ENCODE measurements at regions not wholly inside any gene's neighbourhood (a gene's known extent, or its start where the extent isn't known, plus 50 kb on each side); places are given as distances from the start of the nearest gene placed in this dataset.

DNA sequence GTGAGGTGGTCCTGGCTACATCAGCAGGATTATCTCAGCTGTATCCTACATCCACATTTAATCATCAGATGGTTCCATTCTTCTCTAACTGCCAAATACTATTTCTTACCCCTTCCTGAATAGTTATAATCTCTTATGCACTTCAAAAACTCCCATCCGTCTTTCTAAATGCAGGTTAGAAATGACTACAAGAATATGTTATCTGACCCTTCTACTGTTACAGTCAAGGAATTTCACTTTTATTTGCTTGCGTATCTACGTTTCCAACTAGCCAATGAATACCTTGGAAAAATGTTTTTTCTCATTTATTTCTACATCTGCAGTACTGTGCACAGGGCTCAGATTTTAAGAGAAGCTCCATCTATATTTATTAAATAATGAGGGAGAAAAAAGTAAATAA, 709.9 kb downstream of the KCNT2 start:
- Mint-ChIP-seq H3K27ac (no peak overlapping the region), H3K36me3 (no peaks in the 10 kb centered on the region), H3K4me3 (no peak overlapping the region), H3K27me3 (ENCODE audit: low read depth in 2 of 2) (no peaks in the 10 kb centered on the region), H3K9me3 (peaks cover 7 to 16% of the 10 kb centered on the region in 2 donors), H3K4me1 (no peaks in the 10 kb centered on the region)
- Histone ChIP-seq H3K4me3 (ENCODE audit: low read length) (no peak overlapping the region), H3K4me1 (ENCODE audit: control insufficient read depth, insufficient read depth, low read length) (no peaks in the 10 kb centered on the region), H3K36me3 (ENCODE audit: control insufficient read depth, insufficient read depth, low read length) (no peaks in the 10 kb centered on the region), H3K27me3 (ENCODE audit: control insufficient read depth, insufficient read depth, low read length) (no peaks in the 10 kb centered on the region), H3K27ac (ENCODE audit: low read length) (no peak overlapping the region), H3K9me3 (ENCODE audit: control insufficient read depth, insufficient read depth, low read length) (peaks cover 7% of the 10 kb centered on the region)
- TF ChIP-seq CTCF (IDR thresholded peaks at IDR 0.05), result no peak
- intact Hi-C loops (cut with micrococcal nuclease), result no loop called here
- 84% methylated on average over 3 of the region's 3 CpGs for WGBS (ENCODE audit: insufficient coverage)
- no peak for ATAC-seq
- no peak for DNase-seq

GRCh38 chr1:195897076-195897475, 711.2 kb downstream of the KCNT2 start:
- no peak for TF ChIP-seq CTCF (IDR thresholded peaks at IDR 0.05)
- no peak overlapping the region for H3K4me3 Mint-ChIP-seq
- no peaks in the 10 kb centered on the region for H3K4me1 Mint-ChIP-seq
- no peak overlapping the region for H3K27ac ChIP-seq (ENCODE audit: low read length)
- H3K27ac Mint-ChIP-seq, result no peak overlapping the region
- no peaks in the 10 kb centered on the region for H3K36me3 Mint-ChIP-seq
- no peaks in the 10 kb centered on the region for H3K4me1 ChIP-seq (ENCODE audit: control insufficient read depth, insufficient read depth, low read length)
- no peaks in the 10 kb centered on the region for H3K36me3 ChIP-seq (ENCODE audit: control insufficient read depth, insufficient read depth, low read length)
- H3K9me3 Mint-ChIP-seq, result peaks cover 7 to 16% of the 10 kb centered on the region in 2 donors
- 93% methylated on average over 6 of the region's 6 CpGs for WGBS (ENCODE audit: insufficient coverage)
- H3K4me3 ChIP-seq (ENCODE audit: low read length), result no peak overlapping the region
- ATAC-seq (no peak), DNase-seq (no peak)
- H3K27me3 ChIP-seq (ENCODE audit: control insufficient read depth, insufficient read depth, low read length), result no peaks in the 10 kb centered on the region
- peaks cover 10% of the 10 kb centered on the region for H3K9me3 ChIP-seq (ENCODE audit: control insufficient read depth, insufficient read depth, low read length)
- intact Hi-C loops (cut with micrococcal nuclease), result no loop called here
- no peaks in the 10 kb centered on the region for H3K27me3 Mint-ChIP-seq (ENCODE audit: low read depth in 2 of 2)

DNA sequence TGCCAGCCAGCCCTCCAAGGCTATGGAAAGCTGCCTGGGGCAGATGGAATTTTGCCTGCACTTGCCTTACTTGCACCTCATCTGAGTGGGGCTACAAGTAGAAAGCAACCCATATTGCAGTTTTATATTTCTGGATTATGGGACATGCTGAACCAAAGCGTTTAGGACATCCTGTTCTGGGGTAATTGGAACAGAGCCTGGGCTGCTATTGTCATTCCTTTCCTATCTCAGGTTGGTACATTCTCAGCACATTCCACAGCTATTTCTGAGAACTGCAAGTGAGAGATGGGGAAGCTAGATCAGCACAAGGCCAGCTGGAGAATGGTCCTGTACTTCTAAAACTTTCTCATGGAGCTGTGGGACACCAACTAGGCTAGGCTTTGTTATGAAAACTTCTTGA, 713.8 kb downstream of the KCNT2 start:
- DNase-seq (no peak), ATAC-seq (no peak)
- no peaks in the 10 kb centered on the region for H3K27me3 ChIP-seq (ENCODE audit: control insufficient read depth, insufficient read depth, low read length)
- no peak for TF ChIP-seq CTCF (IDR thresholded peaks at IDR 0.05)
- no peak overlapping the region for H3K27ac ChIP-seq (ENCODE audit: low read length)
- WGBS (ENCODE audit: insufficient coverage), result 39% methylated on average over 1 of the region's 1 CpG
- intact Hi-C loops (cut with micrococcal nuclease), result no loop called here
- peaks cover 7% of the 10 kb centered on the region for H3K36me3 Mint-ChIP-seq
- no peaks in the 10 kb centered on the region for H3K4me1 ChIP-seq (ENCODE audit: control insufficient read depth, insufficient read depth, low read length)
- no peak overlapping the region for H3K27ac Mint-ChIP-seq
- no peaks in the 10 kb centered on the region for H3K27me3 Mint-ChIP-seq (ENCODE audit: low read depth in 2 of 2)
- no peak overlapping the region for H3K4me3 Mint-ChIP-seq
- peaks cover 10% of the 10 kb centered on the region for H3K9me3 ChIP-seq (ENCODE audit: control insufficient read depth, insufficient read depth, low read length)
- H3K36me3 ChIP-seq (ENCODE audit: control insufficient read depth, insufficient read depth, low read length), result no peaks in the 10 kb centered on the region
- H3K9me3 Mint-ChIP-seq, result peaks cover 5 to 21% of the 10 kb centered on the region in 2 donors
- H3K4me1 Mint-ChIP-seq, result no peaks in the 10 kb centered on the region
- no peak overlapping the region for H3K4me3 ChIP-seq (ENCODE audit: low read length)

DNA sequence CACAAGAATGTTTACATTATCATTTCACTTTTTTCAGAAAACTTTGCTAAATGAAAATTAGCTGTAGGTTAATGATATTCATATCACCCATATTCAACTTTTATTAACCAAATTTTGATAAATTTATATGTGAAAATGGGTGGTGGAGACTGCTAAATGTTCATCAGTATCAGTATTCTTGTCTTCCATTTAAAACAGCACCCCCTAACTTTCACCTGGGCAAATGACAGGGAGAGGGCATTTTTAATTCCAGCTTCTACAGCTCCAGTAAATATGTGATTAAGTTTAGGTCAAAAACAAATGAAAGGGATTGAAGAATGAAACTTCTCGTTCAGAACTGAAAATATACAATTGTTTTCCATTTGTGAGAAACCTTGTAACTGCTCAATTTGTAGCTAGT, 722.2 kb downstream of the KCNT2 start:
- no peaks in the 10 kb centered on the region for H3K4me1 ChIP-seq (ENCODE audit: control insufficient read depth, insufficient read depth, low read length)
- Mint-ChIP-seq H3K9me3 (peaks cover 12 to 25% of the 10 kb centered on the region in 2 donors), H3K36me3 (peaks cover 8% of the 10 kb centered on the region), H3K27me3 (ENCODE audit: low read depth in 2 of 2) (no peaks in the 10 kb centered on the region), H3K4me3 (no peak overlapping the region), H3K27ac (no peak overlapping the region), H3K4me1 (no peaks in the 10 kb centered on the region)
- no peak for DNase-seq
- H3K27ac ChIP-seq (ENCODE audit: low read length), result no peak overlapping the region
- no peak overlapping the region for H3K4me3 ChIP-seq (ENCODE audit: low read length)
- no peaks in the 10 kb centered on the region for H3K27me3 ChIP-seq (ENCODE audit: control insufficient read depth, insufficient read depth, low read length)
- WGBS (ENCODE audit: insufficient coverage), result 89% methylated on average over 1 of the region's 1 CpG
- H3K36me3 ChIP-seq (ENCODE audit: control insufficient read depth, insufficient read depth, low read length), result no peaks in the 10 kb centered on the region
- ATAC-seq, result no peak
- TF ChIP-seq CTCF (IDR thresholded peaks at IDR 0.05), result no peak
- intact Hi-C loops (cut with micrococcal nuclease), result no loop called here
- H3K9me3 ChIP-seq (ENCODE audit: control insufficient read depth, insufficient read depth, low read length), result no peaks in the 10 kb centered on the region

Measured in natural killer cell (primary cell).